ENCODE measurements at regions not wholly inside any gene's neighbourhood (a gene's known extent, or its start where the extent isn't known, plus 50 kb on each side); places are given as distances from the start of the nearest gene placed in this dataset.

DNA sequence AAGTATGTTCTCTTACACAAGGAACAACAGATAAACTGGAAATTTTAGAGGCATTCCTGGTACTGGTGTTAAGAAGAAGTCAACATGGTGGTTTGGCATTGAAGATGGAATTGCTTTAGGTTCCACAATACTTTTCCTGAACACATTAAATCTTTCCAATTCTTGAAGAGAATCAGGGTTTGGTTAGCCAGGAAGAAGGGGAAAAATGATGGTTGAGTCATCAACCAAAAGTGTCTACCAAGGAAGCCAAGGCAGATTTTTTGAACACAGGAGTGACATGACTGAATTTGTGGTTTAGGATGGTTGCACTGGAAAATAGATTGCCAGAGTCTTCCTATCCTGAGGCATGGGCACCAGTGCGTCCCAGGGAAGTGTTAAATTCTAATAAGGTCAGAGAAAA, 433.4 kb downstream of the TMEM38B start:
- DNase-seq (ENCODE audit: low read depth) = no peak
- H3K4me3 ChIP-seq (ENCODE audit: low read depth, low read length) = no peak overlapping the region
- TF ChIP-seq, protein P1, sequence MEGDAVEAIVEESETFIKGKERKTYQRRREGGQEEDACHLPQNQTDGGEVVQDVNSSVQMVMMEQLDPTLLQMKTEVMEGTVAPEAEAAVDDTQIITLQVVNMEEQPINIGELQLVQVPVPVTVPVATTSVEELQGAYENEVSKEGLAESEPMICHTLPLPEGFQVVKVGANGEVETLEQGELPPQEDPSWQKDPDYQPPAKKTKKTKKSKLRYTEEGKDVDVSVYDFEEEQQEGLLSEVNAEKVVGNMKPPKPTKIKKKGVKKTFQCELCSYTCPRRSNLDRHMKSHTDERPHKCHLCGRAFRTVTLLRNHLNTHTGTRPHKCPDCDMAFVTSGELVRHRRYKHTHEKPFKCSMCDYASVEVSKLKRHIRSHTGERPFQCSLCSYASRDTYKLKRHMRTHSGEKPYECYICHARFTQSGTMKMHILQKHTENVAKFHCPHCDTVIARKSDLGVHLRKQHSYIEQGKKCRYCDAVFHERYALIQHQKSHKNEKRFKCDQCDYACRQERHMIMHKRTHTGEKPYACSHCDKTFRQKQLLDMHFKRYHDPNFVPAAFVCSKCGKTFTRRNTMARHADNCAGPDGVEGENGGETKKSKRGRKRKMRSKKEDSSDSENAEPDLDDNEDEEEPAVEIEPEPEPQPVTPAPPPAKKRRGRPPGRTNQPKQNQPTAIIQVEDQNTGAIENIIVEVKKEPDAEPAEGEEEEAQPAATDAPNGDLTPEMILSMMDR (IDR thresholded peaks at IDR 0.05; ENCODE audit: control insufficient read depth, extremely low read depth, insufficient read depth) = no peak

DNA sequence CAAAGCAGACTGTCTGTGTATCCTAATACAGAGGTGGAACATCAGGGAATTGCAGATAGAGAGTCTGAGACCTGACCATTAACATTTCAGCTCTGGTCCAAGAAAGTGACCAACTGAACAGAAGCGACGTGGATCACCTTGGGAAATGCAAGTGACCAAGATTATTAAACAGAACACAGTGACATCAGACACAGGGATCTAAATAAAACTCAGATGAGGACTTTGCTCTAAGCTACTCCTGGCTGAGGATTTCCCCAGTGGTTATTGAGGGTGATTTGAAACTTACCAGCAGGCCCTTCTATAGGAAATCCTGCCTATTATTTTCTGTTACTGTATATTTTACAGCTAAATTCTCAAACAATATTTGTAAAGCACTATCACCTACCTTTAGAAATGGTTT, 436.0 kb downstream of the TMEM38B start:
- no peak overlapping the region for H3K4me3 ChIP-seq (ENCODE audit: low read depth, low read length)
- TF ChIP-seq, protein P1 (IDR thresholded peaks at IDR 0.05; ENCODE audit: control insufficient read depth, extremely low read depth, insufficient read depth) = no peak
- DNase-seq (ENCODE audit: low read depth) = no peak

DNA sequence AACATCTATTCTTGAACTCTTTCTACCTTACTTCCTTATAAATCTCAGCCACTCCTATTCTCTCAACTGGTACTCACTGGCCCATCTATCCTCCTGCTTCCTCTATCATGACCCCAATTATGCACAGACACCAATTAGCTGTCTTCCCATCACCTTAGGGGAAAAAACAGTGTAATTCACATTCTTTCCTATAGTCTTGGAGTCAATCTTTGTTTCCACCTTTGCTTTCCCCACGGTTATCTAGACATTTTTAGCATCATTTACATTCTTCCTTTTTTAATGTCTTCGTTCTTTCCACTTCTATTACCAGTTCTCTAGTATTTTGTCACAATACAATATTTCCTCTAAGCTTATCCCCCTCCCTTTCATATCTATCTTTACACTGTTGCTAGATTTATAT, 449.4 kb downstream of the TMEM38B start:
- TF ChIP-seq, protein P1 (IDR thresholded peaks at IDR 0.05; ENCODE audit: control insufficient read depth, extremely low read depth, insufficient read depth) = no peak
- no peak overlapping the region for H3K4me3 ChIP-seq (ENCODE audit: low read depth, low read length)
- DNase-seq (ENCODE audit: low read depth) = no peak

DNA sequence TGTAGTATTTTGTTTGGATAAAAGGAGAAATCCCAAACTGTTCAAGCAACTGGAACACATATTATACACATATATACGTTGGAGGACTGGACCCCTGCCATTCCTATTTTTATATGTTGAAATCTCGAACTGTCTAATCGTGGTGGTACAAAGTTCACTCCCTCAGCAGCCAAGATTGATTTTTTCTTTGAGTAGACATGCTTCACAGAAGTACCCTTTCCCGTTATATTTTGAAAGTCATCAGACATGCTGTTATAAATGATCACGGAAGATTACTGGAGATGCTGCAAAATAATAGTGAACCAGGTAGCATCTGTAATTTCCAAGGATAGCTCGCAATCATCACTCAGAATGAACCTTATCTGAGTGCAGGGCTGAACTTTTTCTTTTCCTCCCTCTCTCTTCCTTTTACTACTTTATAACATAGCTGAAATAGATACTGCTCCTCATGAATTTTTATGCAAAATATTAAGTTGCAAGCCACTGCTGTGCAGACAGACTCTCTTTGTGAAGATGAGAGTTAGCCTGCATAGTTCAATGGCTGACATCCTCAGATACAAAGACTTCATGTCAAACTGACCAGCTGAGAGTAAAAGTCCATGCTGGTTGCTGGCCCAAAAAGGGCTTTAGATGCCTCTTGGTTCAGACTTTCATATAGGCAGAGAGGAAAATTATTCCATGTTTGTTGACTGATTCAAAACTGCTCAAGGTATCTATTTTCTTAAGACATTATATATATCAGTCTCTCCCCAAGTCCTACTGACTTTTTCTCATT, 451.9 kb downstream of the TMEM38B start:
- H3K4me3 ChIP-seq (ENCODE audit: low read depth, low read length) = no peak overlapping the region
- TF ChIP-seq, protein P1 (IDR thresholded peaks at IDR 0.05; ENCODE audit: control insufficient read depth, extremely low read depth, insufficient read depth) = no peak
- DNase-seq (ENCODE audit: low read depth) = no peak

DNA sequence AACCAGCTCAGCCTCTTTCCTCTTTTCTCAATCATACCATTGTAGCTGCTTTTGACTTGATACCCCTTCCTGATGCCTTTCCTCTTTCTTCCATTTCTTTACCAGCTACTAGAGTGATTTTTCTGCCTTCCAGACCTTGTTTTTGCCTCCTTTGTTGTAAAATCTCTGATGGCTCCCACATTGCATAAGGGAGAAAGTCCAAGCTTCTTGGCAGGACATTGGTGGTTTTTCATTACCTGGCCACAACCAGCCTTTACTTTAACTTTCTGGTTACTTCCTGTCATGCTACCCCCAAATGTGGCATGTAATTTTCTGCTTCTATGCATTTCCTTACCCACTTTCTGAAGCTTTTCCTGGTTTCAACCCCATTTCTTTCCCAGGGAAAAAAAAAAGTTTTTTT, 452.5 kb downstream of the TMEM38B start:
- no peak for DNase-seq (ENCODE audit: low read depth)
- TF ChIP-seq, protein P1 (IDR thresholded peaks at IDR 0.05; ENCODE audit: control insufficient read depth, extremely low read depth, insufficient read depth) = no peak
- no peak overlapping the region for H3K4me3 ChIP-seq (ENCODE audit: low read depth, low read length)

DNA sequence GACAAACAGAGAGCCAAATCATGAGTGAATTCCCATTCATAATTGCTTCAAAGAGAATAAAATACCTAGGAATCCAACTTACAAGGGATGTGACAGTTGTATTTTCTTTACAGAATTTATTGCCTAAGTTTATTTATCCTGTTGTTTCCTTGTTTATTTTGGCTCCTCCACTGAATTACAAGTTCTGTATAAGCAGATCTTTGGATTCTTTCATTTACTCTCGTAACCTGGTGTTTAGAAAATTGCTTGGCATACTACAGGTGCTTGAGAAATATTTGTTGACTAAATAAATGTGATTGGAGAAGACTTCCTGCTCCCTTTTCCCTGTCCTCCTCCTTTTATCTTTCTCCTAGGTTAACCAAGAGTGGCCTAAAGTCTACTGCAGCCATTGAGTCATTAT, 455.6 kb downstream of the TMEM38B start:
- DNase-seq (ENCODE audit: low read depth) = peak; percentile 90
- no peak overlapping the region for H3K4me3 ChIP-seq (ENCODE audit: low read depth, low read length)
- TF ChIP-seq, protein P1 (IDR thresholded peaks at IDR 0.05; ENCODE audit: control insufficient read depth, extremely low read depth, insufficient read depth) = no peak

DNA sequence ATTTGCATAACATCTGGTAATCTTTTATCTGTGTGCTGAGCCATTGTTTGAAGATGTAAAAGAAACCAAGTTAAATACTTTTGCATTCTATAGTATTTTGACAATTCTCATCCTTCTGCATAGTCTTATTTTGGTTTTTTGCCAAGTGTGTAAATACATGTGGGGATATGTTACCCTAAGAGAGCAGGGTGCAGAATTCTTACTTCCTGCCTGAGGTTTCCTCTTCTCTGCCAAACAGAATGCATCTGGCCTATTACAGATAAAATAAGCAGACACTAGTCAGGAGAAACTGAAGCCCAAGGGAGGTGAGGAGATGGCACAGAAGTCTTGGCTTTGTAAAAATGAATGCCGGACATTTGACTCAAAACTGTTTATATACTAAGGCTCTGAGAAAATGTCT, 462.1 kb downstream of the TMEM38B start:
- TF ChIP-seq, protein P1 (IDR thresholded peaks at IDR 0.05; ENCODE audit: control insufficient read depth, extremely low read depth, insufficient read depth) = no peak
- no peak for DNase-seq (ENCODE audit: low read depth)
- H3K4me3 ChIP-seq (ENCODE audit: low read depth, low read length) = no peak overlapping the region

All from LNCaP clone FGC (cell line).